ENCODE measurements at regions not wholly inside any gene's neighbourhood (a gene's known extent, or its start where the extent isn't known, plus 50 kb on each side); places are given as distances from the start of the nearest gene placed in this dataset.
"Not testable (repeated sequence)": the region's sequence is repeated elsewhere in the genome, so short reads cannot be mapped to it uniquely, and the experiment has no call there.

- Histone ChIP-seq H3K27me3 (ENCODE audit: insufficient read depth, poor library complexity, severe bottlenecking) (no peaks in the 10 kb centered on the region), H3K27ac (replicated peaks) (no peak overlapping the region), H3K4me3 (replicated peaks; ENCODE audit: insufficient read depth, low read length) (no peak overlapping the region)
- TF ChIP-seq CTCF (IDR thresholded peaks at IDR 0.05; ENCODE audit: insufficient read depth, low read length) = peak; percentile 29
- TF ChIP-seq GABPA (IDR thresholded peaks at IDR 0.05; ENCODE audit: low read depth) = no peak
- no peak for TF ChIP-seq SPI1 (IDR thresholded peaks at IDR 0.05; ENCODE audit: borderline replicate concordance, low read depth)
- TF ChIP-seq POLR2AphosphoS5 (IDR thresholded peaks at IDR 0.05; ENCODE audit: low read depth) = no peak
- peak in 1 of 2 experiments; percentile 38 for DNase-seq (ENCODE audit: low read depth in 1 of 2, low spot score in 1 of 2)
These were observed 151.1 kb downstream of the ZNF281 start for GRCh38 chr1:200258447-200259375.

DNA sequence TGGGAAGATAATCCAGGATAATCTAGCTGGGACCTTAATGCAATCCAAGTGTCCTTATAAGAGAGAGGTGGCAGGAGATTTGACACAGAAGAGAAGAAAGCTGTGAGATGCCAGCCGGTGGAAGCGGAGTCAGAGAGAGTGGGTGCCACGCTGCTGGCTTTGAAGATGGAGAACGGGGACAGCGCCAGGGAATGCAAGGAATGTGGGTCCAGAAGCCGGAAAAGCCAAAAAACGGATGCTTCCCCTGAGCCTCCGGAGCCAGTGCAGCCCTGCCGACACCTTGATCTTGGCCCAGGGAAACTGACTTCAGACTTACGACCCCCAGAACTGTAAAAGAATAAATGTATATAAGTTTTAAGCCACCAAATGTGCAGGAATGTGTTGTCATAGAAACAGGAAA, 152.6 kb downstream of the ZNF281 start:
- TF ChIP-seq GABPA (IDR thresholded peaks at IDR 0.05; ENCODE audit: low read depth) (no peak), POLR2AphosphoS5 (IDR thresholded peaks at IDR 0.05; ENCODE audit: low read depth) (no peak), SPI1 (IDR thresholded peaks at IDR 0.05; ENCODE audit: borderline replicate concordance, low read depth) (no peak), CTCF (IDR thresholded peaks at IDR 0.05; ENCODE audit: insufficient read depth, low read length) (no peak)
- TF ChIP-seq, protein P1, sequence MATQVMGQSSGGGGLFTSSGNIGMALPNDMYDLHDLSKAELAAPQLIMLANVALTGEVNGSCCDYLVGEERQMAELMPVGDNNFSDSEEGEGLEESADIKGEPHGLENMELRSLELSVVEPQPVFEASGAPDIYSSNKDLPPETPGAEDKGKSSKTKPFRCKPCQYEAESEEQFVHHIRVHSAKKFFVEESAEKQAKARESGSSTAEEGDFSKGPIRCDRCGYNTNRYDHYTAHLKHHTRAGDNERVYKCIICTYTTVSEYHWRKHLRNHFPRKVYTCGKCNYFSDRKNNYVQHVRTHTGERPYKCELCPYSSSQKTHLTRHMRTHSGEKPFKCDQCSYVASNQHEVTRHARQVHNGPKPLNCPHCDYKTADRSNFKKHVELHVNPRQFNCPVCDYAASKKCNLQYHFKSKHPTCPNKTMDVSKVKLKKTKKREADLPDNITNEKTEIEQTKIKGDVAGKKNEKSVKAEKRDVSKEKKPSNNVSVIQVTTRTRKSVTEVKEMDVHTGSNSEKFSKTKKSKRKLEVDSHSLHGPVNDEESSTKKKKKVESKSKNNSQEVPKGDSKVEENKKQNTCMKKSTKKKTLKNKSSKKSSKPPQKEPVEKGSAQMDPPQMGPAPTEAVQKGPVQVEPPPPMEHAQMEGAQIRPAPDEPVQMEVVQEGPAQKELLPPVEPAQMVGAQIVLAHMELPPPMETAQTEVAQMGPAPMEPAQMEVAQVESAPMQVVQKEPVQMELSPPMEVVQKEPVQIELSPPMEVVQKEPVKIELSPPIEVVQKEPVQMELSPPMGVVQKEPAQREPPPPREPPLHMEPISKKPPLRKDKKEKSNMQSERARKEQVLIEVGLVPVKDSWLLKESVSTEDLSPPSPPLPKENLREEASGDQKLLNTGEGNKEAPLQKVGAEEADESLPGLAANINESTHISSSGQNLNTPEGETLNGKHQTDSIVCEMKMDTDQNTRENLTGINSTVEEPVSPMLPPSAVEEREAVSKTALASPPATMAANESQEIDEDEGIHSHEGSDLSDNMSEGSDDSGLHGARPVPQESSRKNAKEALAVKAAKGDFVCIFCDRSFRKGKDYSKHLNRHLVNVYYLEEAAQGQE (IDR thresholded peaks at IDR 0.05; ENCODE audit: insufficient replicate concordance, low read depth) = no peak
- Histone ChIP-seq H3K4me3 (replicated peaks; ENCODE audit: insufficient read depth, low read length) (no peak overlapping the region), H3K27ac (replicated peaks) (no peak overlapping the region), H3K27me3 (ENCODE audit: insufficient read depth, poor library complexity, severe bottlenecking) (no peaks in the 10 kb centered on the region)
- no peak for DNase-seq (ENCODE audit: low read depth in 1 of 2, low spot score in 1 of 2)

GRCh38 chr1:200254602-200255001, 155.2 kb downstream of the ZNF281 start:
- not testable (repeated sequence) for DNase-seq (ENCODE audit: low read depth in 1 of 2, low spot score in 1 of 2); H3K27me3 ChIP-seq (ENCODE audit: insufficient read depth, poor library complexity, severe bottlenecking); H3K4me3 ChIP-seq (replicated peaks; ENCODE audit: insufficient read depth, low read length); H3K27ac ChIP-seq (replicated peaks)

GRCh38 chr1:200253774-200254495, 155.9 kb downstream of the ZNF281 start:
- no peak for TF ChIP-seq CTCF (IDR thresholded peaks at IDR 0.05; ENCODE audit: insufficient read depth, low read length)
- TF ChIP-seq, protein P1 (IDR thresholded peaks at IDR 0.05; ENCODE audit: insufficient replicate concordance, low read depth) = no peak
- no peak for TF ChIP-seq POLR2AphosphoS5 (IDR thresholded peaks at IDR 0.05; ENCODE audit: low read depth)
- no peak for TF ChIP-seq SPI1 (IDR thresholded peaks at IDR 0.05; ENCODE audit: borderline replicate concordance, low read depth)
- TF ChIP-seq GABPA (IDR thresholded peaks at IDR 0.05; ENCODE audit: low read depth) = no peak
- Histone ChIP-seq H3K27me3 (ENCODE audit: insufficient read depth, poor library complexity, severe bottlenecking) (no peaks in the 10 kb centered on the region), H3K27ac (replicated peaks) (no peak overlapping the region), H3K4me3 (replicated peaks; ENCODE audit: insufficient read depth, low read length) (no peak overlapping the region)
- DNase-seq (ENCODE audit: low read depth in 1 of 2, low spot score in 1 of 2) = no peak
